Keratinocyte (primary cell): ENCODE measurements at regions not wholly inside any gene's neighbourhood (a gene's known extent, or its start where the extent isn't known, plus 50 kb on each side); places are given as distances from the start of the nearest gene placed in this dataset.
"Not testable (repeated sequence)": the region's sequence is repeated elsewhere in the genome, so short reads cannot be mapped to it uniquely, and the experiment has no call there.

Source experiments
- DNase-seq: peaks from one replicate; pipeline ENCODE4 v3.0.0-alpha.2; 2011; ENCODE audit warnings: low read depth, missing footprints, low spot score
- FAIRE-seq: peaks from 2 replicates; lab custom pipeline; 2011; peaks lifted over from hg19 to GRCh38; lab: Jason Lieb, UNC
- H2AFZ ChIP-seq: 2 replicates; pipeline ENCODE4 v1.6.0; 2012; ENCODE audit warnings: low read length, control low read depth, inconsistent platforms; ENCODE audit not compliant: control insufficient read depth
- H3K27ac ChIP-seq: 2 replicates; pipeline ENCODE4 v1.5.1; 2011; ENCODE audit warnings: low read length; ENCODE audit not compliant: control insufficient read depth, insufficient read depth
- H3K27me3 ChIP-seq: 3 replicates; pipeline ENCODE4 v1.6.0; 2011; ENCODE audit warnings: low read length; ENCODE audit not compliant: control insufficient read depth, insufficient read depth; ENCODE audit errors: extremely low read depth
- H3K36me3 ChIP-seq, 2 experiments: 2 replicates in 1 of 2; 3 replicates in 1 of 2; pipeline ENCODE4 v1.5.1; 2011; ENCODE audit warnings: low read length in 2 of 2, mild to moderate bottlenecking in 1 of 2; ENCODE audit not compliant: control insufficient read depth in 2 of 2, insufficient read depth in 2 of 2; ENCODE audit errors: extremely low read depth in 1 of 2
- H3K4me1 ChIP-seq: 3 replicates; pipeline ENCODE4 v1.5.1; 2011; ENCODE audit warnings: low read length; ENCODE audit not compliant: control insufficient read depth, insufficient read depth; ENCODE audit errors: extremely low read depth
- H3K4me2 ChIP-seq: 3 replicates; pipeline ENCODE4 v1.6.0; 2011; ENCODE audit warnings: low read depth, low read length; ENCODE audit not compliant: control insufficient read depth, insufficient read depth; ENCODE audit errors: extremely low read depth
- H3K4me3 ChIP-seq, 3 experiments: fragments of 200-600 bp in 1 of 3; sonication (generic) in 1 of 3; 2 replicates in 2 of 3; 3 replicates in 1 of 3; pipeline ENCODE4 v1.5.1; 2011 to 2016; ENCODE audit warnings: low read length in 3 of 3, mild to moderate bottlenecking in 3 of 3, control low read depth in 2 of 3, inconsistent platforms in 1 of 3, low read depth in 1 of 3, mixed read lengths in 1 of 3, mixed run types in 1 of 3, moderate library complexity in 1 of 3; ENCODE audit not compliant: control insufficient read depth in 2 of 3, insufficient read depth in 2 of 3; ENCODE audit errors: extremely low read depth in 1 of 3
- H3K79me2 ChIP-seq: 2 replicates; pipeline ENCODE4 v1.6.0; 2012; ENCODE audit warnings: low read length; ENCODE audit not compliant: control insufficient read depth, insufficient read depth
- H3K9ac ChIP-seq: 3 replicates; pipeline ENCODE4 v1.6.0; 2011; ENCODE audit warnings: low read length; ENCODE audit not compliant: control insufficient read depth, insufficient read depth; ENCODE audit errors: extremely low read depth
- H3K9me1 ChIP-seq: 3 replicates; pipeline ENCODE4 v1.6.0; 2011; ENCODE audit warnings: low read length; ENCODE audit not compliant: control insufficient read depth, insufficient read depth; ENCODE audit errors: extremely low read depth
- H3K9me3 ChIP-seq: 2 replicates; pipeline ENCODE4 v1.5.1; 2012; ENCODE audit warnings: low read depth, low read length; ENCODE audit not compliant: control insufficient read depth
- H4K20me1 ChIP-seq: 3 replicates; pipeline ENCODE4 v1.6.0; 2011; ENCODE audit warnings: low read length; ENCODE audit not compliant: control insufficient read depth, insufficient read depth; ENCODE audit errors: extremely low read depth
- CTCF ChIP-seq, 3 experiments: IDR thresholded peaks in 1 of 3; conservative IDR thresholded peaks in 1 of 3; optimal IDR thresholded peaks in 1 of 3; 2 replicates in 2 of 3; 3 replicates in 1 of 3; pipeline versions ENCODE3 to v1.5.1; 2011; ENCODE audit warnings: low read length in 3 of 3, mild to moderate bottlenecking in 3 of 3, moderate library complexity in 2 of 3, control low read depth in 1 of 3, inconsistent platforms in 1 of 3; ENCODE audit not compliant: insufficient read depth in 2 of 3; ENCODE audit errors: extremely low read depth in 1 of 3
- EZH2 ChIP-seq: IDR thresholded peaks from one replicate; pipeline ENCODE4 v1.6.1; 2012; ENCODE audit warnings: inconsistent platforms, mild to moderate bottlenecking, low read length, moderate library complexity
- dilution Hi-C: fragments of 300-500 bp; cut with MboI; formaldehyde crosslinking; loops from one replicate; pipeline ENCODE4 v1.7.0; 2020; ENCODE audit warnings: low sequenced_read_pairs; ENCODE audit not compliant: extremely low pct_ligation_motif_present

GRCh38 chr21:26236281-26236680, 65.7 kb upstream of the APP start:
- Histone ChIP-seq H2AFZ (no peak overlapping the region), H3K4me2 (no peak overlapping the region), H3K9ac (no peak overlapping the region), H3K27me3 (no peaks in the 10 kb centered on the region), H3K79me2 (no peaks in the 10 kb centered on the region), H3K9me1 (no peaks in the 10 kb centered on the region), H3K27ac (no peak overlapping the region), H3K4me1 (no peaks in the 10 kb centered on the region), H3K4me3 (no peak overlapping the region), H3K9me3 (no peaks in the 10 kb centered on the region), H3K36me3 (no peaks in the 10 kb centered on the region), H4K20me1 (no peaks in the 10 kb centered on the region)
- no peak for TF ChIP-seq EZH2
- TF ChIP-seq CTCF (optimal IDR thresholded peaks at IDR 0.05 in 1 of 3, IDR thresholded peaks at IDR 0.05 in 1 of 3, conservative IDR thresholded peaks at IDR 0.05 in 1 of 3; ENCODE audit: extremely low read depth in 1 of 3, insufficient read depth in 2 of 3, low read length in 3 of 3), result no peak
- FAIRE-seq, result no peak
- dilution Hi-C loops, result no loop called here
- DNase-seq, result no peak

DNA sequence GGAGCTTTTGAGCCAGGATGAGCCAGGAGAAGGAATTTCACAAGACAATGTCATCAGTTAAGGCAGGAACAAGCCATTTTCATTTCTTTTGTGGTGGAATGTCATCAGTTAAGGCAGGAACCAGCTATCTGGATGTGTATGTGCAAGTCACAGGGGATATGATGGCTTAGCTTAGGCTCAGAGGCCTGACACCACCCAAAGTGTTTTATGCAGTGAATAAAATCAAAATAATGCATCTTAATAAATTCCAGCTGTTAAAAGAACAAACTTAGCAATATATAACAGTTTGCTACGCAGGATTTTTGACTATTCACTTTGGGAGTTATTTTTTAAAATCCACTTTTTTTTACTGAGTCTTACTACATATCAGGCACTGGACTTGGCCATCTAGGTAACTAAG, 62.7 kb upstream of the APP start:
- dilution Hi-C loops, FAIRE-seq: not testable (repeated sequence)

DNA sequence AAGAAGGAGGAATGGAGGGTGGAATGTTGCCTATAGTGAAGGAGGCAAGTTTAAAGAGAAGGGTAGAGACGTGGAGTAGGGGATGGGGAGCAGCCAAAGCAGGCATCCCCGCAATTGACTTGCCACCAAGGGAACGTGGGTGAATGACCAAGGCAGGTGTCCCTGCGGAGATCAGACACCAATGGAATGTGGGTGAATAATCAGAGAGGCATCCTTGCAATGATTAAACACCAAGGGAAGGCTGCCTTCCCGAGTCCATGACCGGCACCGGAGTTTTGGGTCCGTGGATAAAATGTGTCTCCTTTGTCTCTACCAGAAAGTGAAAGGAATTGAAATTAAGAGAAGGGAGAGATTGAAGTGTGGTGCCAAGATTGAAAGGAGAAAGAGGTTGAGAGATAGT, 61.9 kb upstream of the APP start:
- H2AFZ ChIP-seq, H3K79me2 ChIP-seq, H3K27me3 ChIP-seq, H4K20me1 ChIP-seq, H3K36me3 ChIP-seq, H3K4me1 ChIP-seq, H3K4me3 ChIP-seq, H3K9me3 ChIP-seq, H3K9me1 ChIP-seq, H3K9ac ChIP-seq, dilution Hi-C loops, H3K4me2 ChIP-seq, FAIRE-seq, H3K27ac ChIP-seq, DNase-seq: not testable (repeated sequence)

More for the DNA sequence above, 62.7 kb upstream of the APP start:
- not testable (repeated sequence) for H4K20me1 ChIP-seq, H3K27ac ChIP-seq, H2AFZ ChIP-seq, DNase-seq, H3K4me1 ChIP-seq, H3K9me3 ChIP-seq, H3K4me3 ChIP-seq, H3K79me2 ChIP-seq, H3K27me3 ChIP-seq, H3K9ac ChIP-seq, H3K4me2 ChIP-seq, H3K36me3 ChIP-seq, H3K9me1 ChIP-seq
